ENCODE measurements at regions not wholly inside any gene's neighbourhood (a gene's known extent, or its start where the extent isn't known, plus 50 kb on each side); places are given as distances from the start of the nearest gene placed in this dataset.

GRCh38 chr2:145765874-145766273 lies 1246.0 kb upstream of the ZEB2 start:
- Mint-ChIP-seq H3K27ac (no peak overlapping the region), H3K4me3 (no peak overlapping the region), H3K4me1 (peaks cover 10% of the 10 kb centered on the region), H3K9me3 (no peaks in the 10 kb centered on the region), H3K36me3 (ENCODE audit: low read depth) (no peaks in the 10 kb centered on the region), H3K27me3 (ENCODE audit: low read depth) (no peaks in the 10 kb centered on the region)
- TF ChIP-seq, protein P1, sequence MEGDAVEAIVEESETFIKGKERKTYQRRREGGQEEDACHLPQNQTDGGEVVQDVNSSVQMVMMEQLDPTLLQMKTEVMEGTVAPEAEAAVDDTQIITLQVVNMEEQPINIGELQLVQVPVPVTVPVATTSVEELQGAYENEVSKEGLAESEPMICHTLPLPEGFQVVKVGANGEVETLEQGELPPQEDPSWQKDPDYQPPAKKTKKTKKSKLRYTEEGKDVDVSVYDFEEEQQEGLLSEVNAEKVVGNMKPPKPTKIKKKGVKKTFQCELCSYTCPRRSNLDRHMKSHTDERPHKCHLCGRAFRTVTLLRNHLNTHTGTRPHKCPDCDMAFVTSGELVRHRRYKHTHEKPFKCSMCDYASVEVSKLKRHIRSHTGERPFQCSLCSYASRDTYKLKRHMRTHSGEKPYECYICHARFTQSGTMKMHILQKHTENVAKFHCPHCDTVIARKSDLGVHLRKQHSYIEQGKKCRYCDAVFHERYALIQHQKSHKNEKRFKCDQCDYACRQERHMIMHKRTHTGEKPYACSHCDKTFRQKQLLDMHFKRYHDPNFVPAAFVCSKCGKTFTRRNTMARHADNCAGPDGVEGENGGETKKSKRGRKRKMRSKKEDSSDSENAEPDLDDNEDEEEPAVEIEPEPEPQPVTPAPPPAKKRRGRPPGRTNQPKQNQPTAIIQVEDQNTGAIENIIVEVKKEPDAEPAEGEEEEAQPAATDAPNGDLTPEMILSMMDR (IDR thresholded peaks at IDR 0.05; ENCODE audit: unreplicated experiment in 3 of 3): no peak

- TF ChIP-seq, protein P1 (IDR thresholded peaks at IDR 0.05; ENCODE audit: unreplicated experiment in 3 of 3): no peak
- no peak overlapping the region for H3K4me3 Mint-ChIP-seq
- H3K9me3 Mint-ChIP-seq: no peaks in the 10 kb centered on the region
- no peaks in the 10 kb centered on the region for H3K27me3 Mint-ChIP-seq (ENCODE audit: low read depth)
- no peaks in the 10 kb centered on the region for H3K36me3 Mint-ChIP-seq (ENCODE audit: low read depth)
- peaks cover 21% of the 10 kb centered on the region for H3K4me1 Mint-ChIP-seq
- H3K27ac Mint-ChIP-seq: peak overlapping the region in 2 of 3 experiments; percentile 25 to 29
Observed at GRCh38 chr2:145764631-145765030, 1244.7 kb upstream of the ZEB2 start.

- no peak overlapping the region for H3K4me3 Mint-ChIP-seq
- peak overlapping the region; percentile 49 to 74 (median 67) for H3K27ac Mint-ChIP-seq
- no peaks in the 10 kb centered on the region for H3K27me3 Mint-ChIP-seq (ENCODE audit: low read depth)
- no peaks in the 10 kb centered on the region for H3K9me3 Mint-ChIP-seq
- TF ChIP-seq, protein P1 (IDR thresholded peaks at IDR 0.05; ENCODE audit: unreplicated experiment in 3 of 3): no peak
- H3K36me3 Mint-ChIP-seq (ENCODE audit: low read depth): no peaks in the 10 kb centered on the region
- H3K4me1 Mint-ChIP-seq: peaks cover 23% of the 10 kb centered on the region
Observed at GRCh38 chr2:145760781-145761649, 1241.1 kb upstream of the ZEB2 start.

DNA sequence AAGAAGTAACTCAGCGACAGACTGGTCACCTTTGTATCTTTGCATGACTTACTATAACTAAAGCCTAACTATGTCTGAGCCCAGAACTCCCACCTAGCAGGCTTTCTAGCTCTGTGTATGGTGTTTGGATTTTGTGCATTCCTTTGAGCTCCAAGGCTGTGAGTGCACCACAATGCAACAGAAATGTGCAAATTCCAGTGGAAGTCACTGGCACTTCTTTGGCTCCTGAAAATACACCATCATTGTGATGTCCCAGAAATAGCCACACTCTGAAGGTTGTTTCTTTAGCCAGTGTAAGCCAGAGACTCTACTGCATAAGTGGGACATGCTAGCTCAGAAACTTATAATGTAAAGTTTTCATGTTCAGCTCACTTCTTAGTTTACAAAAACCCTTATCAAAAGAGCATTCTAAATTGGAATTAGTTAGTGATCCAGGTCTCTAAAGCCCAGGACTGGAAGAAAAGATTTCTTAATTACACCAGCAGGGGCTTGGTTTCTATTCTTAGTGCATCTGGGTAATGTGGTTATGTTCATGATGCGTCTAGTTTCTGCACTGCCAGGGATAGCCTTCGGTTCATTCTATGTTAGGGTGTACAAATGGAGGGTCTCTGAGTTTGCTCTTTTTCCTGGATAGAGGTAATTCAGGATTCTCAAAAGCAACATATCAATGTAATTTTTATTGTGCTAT lies 1239.5 kb upstream of the ZEB2 start:
- H3K36me3 Mint-ChIP-seq (ENCODE audit: low read depth): no peaks in the 10 kb centered on the region
- H3K4me3 Mint-ChIP-seq: no peak overlapping the region
- no peaks in the 10 kb centered on the region for H3K9me3 Mint-ChIP-seq
- H3K27me3 Mint-ChIP-seq (ENCODE audit: low read depth): no peaks in the 10 kb centered on the region
- peaks cover 30% of the 10 kb centered on the region for H3K4me1 Mint-ChIP-seq
- H3K27ac Mint-ChIP-seq: peak overlapping the region in 2 of 3 experiments; percentile 60 to 74
- TF ChIP-seq, protein P1 (IDR thresholded peaks at IDR 0.05; ENCODE audit: unreplicated experiment in 3 of 3): no peak

DNA sequence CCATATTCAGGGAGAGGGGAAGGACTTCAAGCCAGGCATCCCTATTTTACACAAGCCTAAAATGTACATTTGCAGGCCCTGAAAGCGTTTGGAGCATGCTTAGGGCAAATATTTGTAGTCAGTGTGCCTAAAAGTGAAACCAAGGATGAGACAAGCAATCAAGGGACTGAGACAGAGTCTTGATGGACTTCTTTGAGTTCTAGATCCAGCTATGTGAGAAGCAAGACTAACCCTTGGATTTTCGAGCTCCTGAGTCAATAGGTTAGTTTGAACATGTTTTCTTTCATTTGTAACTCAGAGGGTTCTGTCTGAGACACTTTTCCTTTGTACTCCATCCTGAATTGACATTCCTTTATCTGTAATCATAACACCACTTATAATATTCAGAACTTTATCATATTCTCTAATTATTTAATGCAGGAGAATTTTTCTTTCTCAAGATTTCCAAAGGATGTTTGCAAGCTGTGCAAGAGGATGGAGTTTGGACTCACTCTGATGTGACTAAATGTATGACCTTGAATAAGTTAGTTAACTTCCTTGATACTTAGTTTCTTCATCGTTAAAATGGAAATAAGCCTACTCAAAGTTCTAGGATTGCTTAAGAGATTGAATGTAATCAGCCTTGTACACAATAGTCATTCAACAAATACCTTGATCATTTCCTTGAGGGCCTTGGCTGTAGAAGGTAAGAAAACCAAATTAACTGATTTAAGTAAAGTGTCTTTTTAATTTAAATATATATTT lies 1237.8 kb upstream of the ZEB2 start:
- Mint-ChIP-seq H3K9me3 (no peaks in the 10 kb centered on the region), H3K4me1 (peaks cover 40% of the 10 kb centered on the region), H3K36me3 (ENCODE audit: low read depth) (no peaks in the 10 kb centered on the region), H3K4me3 (no peak overlapping the region), H3K27ac (no peak overlapping the region), H3K27me3 (ENCODE audit: low read depth) (no peaks in the 10 kb centered on the region)
- TF ChIP-seq, protein P1 (IDR thresholded peaks at IDR 0.05; ENCODE audit: unreplicated experiment in 3 of 3): no peak
